GM19324 (cell line): ENCODE measurements at regions not wholly inside any gene's neighbourhood (a gene's known extent, or its start where the extent isn't known, plus 50 kb on each side); places are given as distances from the start of the nearest gene placed in this dataset.
"Not testable (repeated sequence)": the region's sequence is repeated elsewhere in the genome, so short reads cannot be mapped to it uniquely, and the experiment has no call there.

Experiments
- ATAC-seq: cut with Tn5 transposase; IDR thresholded peaks from one replicate; pipeline ENCODE4 v1.9.1; 2021; ENCODE audit warnings: mild to moderate bottlenecking, moderate library complexity; ENCODE audit not compliant: unreplicated experiment, low FRiP score

DNA sequence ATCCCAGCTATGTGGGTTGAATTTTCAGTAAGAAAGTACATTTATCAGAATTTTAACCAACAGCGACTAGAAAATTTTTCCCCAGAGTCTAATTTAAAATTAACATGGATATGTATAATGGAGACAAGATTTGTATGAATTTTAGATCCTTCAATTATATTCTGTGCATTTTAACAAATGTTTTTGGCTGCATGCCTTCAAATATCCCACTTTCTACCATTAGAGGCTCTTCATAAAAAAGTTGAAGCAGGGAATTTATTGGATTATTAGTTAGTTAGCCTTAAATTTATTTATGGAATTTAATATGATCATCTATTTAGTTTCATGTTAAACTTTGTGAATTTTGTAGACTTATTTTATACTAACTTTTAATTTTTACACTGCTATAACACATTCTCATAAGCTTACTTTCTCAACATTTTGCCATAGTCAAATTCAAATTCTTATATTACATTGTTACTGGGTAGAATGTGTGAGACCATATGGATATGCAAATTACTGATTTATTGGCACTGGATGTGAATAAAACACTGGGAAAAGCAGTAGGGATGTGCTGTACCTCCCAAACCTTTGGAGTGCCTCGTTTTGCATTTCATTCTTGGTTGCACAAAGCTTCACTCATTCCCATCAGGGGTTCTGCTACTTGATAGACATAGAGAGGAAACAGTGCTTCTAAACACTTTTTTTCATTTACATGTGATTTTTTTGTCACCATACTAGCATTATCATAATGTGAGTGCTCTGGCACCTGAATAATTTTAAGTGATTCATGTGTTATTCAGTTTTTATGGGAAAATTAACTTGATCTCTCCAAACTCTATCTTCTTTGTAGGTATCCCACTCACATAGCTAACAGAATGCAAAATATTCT, 491.8 kb upstream of the COX7C start:
- ATAC-seq = no peak

DNA sequence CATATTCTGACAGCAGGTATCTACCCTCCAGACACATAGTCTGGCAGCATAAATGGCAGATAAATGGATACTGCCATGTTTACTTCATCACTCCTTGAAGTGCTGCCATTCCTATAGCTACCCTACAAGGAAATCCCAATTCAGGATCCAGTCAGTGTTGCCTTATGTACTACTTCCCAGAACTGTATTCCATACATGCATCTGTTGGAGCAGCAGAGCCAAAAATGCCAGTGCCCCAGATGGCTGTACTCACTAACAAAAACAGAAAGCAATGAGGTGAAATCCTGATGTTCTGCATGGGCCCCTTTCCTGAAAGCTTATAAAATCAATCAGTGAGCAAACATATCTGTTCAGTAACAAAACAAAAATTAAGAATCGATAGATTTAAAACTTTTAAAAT, 490.0 kb upstream of the COX7C start:
- ATAC-seq = no peak

DNA sequence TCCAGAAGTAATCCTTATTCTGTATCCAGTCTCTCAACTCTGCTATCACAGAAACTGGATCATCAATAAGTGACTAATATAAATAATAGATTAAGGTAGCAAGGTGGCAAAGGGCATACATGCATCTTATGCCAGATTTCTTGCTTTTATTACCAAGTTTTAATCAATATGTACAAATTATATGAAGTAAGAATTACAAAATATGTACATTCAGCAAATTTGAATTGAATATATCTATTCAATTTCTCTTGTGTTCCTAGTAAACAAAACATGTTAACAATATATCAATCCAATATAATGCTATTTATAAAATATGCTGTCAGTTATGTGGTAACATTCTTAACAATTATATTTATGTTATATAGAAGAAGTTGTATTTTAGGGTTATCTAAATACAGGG, 488.7 kb upstream of the COX7C start:
- ATAC-seq = no peak

DNA sequence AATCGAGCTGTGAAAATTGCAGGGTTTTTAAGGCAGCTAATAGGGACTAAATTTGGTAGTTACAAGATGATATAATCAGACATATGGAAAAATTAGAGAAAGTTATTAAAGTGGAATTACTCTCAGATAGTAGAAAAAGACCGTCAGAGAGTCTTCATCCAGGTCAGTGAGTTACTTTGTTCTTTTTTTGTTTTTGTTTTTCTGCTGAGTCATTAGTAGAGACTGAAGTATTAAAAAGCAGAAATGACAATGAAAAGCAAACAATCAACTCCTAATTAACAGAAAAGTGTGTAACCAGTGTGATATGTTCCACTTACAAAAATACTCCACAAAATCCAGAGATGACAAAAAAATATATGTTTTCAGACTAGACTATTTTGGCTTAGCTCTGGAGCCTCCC, 480.4 kb upstream of the COX7C start:
- no peak for ATAC-seq

DNA sequence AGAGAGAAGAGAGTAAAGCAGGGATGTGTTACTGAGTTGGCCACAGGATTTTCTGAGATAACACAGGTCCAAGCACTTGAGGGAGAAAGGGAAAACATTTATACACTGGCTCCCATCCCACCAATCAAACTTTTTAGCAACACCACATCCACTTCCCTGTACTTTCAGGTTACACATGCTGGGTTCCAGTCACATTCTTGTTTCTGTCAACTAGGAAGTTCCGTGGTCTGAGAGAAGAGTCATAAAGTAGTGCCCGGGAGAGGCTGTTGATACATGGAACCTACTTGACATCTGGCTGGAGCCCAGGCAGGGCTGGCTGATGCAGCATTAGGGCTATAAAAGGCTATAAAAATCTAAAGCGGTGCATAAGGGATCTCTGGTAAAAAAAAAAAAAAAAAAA, 473.9 kb upstream of the COX7C start:
- no peak for ATAC-seq

DNA sequence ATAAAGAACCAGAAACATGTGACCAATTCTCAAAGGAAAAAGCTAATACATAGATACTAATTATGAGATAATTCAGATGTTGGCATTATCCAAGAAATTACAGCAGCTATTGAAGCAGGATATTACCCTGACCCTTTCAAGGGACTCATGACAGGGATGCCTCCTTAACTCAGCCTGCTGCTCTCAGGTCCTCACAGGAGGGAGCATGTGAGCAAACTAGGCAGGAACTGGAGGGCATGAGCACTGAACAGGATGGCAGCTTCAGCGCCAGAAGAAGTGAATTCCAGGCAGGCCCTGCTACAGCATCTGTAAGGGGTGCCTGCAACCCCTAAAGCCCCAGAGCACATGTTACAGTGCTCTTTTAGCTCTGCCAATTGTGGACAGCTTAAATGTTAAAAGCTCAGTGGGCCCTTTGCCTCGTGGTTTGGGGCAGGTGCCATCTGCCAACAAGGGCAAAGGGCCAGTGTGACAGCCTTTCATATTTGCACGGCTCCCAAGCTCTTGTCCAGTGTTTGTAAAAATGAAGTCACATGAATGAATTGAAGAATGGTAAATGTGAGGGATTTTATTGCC, 464.7 kb upstream of the COX7C start:
- no peak for ATAC-seq

DNA sequence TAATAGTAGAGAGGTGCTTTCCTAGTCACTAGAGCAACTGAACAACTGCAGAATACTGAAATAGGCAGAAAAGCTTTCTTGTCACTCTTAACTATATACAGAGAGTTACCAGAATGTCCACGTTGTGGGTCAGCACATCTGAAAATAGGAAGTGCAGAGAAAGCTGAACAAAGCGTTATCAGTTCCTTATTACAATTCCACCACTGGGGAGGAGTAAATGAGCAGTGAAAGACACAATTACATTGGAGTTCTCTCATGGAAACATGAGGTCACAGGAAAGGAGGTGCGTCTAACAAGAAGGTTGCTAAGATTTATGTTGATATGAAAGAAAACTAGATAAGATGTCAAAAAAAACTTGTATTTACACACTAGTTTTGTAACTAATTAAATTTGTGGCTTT, 461.9 kb upstream of the COX7C start:
- ATAC-seq = no peak

DNA sequence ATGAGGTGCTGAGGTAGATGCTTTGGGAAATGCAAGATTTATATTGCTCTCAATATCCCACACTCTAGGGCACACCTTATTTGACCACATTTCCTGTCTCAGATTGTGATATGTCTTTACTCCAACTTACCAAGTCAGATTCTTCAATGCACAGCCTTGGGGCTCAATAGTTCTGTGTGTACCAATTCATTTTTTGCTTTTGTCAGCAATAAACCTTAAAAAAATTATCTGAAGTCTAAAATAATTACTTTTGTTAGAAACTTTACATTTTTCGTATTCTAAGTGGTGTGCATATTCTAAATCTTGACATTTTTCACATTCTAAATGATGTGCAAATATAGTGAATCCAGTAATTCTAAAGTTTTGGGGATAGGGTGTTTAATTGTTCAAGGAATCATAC, 447.5 kb upstream of the COX7C start:
- ATAC-seq = no peak

DNA sequence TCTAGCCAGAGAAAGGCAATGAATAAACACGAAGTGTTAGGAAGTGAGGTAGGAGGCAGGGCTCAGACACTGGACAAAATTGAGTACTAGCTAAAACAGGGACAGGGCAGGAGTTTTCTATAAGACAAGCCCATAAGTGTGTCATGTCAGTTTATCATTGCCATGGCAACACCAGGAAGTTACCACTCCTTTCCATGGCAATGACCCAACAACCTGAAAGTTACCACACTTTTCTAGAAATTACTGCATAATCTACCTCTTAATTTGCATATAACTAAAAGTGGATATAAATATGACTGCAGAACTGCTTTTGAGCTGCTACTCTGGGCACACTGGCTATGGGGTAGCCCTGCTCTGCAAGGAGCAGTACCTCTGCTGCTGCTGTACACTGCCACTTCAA, 442.5 kb upstream of the COX7C start:
- ATAC-seq = no peak

DNA sequence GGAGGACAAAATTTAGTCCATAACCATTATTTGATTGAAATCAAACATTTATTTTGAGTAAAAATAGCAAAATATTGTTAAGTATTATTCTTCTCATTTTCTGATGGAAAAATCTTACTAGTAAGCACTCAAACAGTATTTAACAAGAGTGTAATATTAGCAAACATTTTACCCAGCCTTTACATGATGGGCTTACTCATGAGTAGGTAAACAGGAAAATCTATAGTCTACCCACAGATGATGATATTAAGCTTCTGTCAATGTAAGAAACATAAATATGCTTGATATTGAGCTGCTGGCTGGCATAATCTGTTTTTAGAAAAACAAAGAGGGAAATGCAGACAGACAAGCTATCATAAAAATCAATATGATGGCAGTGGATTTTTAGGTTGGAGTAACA, 418.5 kb upstream of the COX7C start:
- no peak for ATAC-seq

DNA sequence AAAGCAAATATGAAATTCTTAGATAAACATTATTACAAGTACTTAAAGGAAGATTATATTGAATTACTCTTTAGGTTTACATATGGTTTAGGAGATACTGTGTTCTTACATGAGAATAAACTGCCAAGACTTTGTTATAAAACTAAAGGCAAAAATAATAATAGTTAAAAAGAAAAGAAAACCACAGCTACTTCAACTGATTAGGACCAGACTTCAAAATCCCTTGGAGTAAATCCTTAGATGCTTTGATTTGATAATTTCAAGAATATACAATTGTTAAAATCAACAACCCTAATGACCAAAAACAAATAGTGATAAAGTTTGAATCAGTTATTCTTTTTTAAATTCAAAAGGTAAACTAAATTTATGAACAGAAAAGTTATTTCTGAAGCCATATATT, 389.6 kb upstream of the COX7C start:
- ATAC-seq = no peak

DNA sequence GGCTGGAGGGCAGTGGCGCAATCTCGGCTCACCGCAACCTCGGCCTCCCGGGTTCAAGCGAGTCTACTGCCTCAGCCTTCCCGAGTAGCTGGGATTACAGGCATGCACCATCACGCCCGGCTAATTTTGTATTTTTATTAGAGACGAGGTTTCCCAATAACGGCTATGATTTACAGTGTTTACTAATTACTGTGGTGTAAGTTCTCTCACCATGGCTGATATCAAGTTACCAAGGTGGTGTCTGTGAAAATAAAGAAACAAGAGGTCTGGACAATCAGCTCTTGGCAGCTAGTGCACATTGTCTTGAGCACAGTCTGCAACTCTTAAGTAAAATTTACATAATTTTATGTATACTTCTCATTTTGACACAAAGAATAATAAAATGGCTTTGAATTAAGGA, 385.5 kb upstream of the COX7C start:
- ATAC-seq = no peak

DNA sequence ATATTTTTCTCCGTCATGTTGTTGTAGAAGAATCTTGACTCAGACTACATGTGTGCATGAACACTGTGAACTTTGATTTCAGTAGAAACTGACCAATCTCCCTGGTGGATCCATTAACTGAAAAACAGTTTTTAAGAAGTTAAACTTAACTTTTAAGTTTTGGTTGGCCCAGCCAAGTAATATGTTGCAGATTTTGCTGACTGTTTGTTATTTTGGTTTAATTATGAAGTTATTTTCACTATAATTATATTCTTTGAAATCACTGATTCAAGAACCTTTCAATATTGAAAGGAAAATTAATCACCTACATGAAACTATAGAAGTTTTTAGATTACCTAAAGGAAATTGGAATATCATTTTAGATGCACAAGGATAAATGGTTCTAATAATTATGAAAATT, 373.6 kb upstream of the COX7C start:
- ATAC-seq = no peak

DNA sequence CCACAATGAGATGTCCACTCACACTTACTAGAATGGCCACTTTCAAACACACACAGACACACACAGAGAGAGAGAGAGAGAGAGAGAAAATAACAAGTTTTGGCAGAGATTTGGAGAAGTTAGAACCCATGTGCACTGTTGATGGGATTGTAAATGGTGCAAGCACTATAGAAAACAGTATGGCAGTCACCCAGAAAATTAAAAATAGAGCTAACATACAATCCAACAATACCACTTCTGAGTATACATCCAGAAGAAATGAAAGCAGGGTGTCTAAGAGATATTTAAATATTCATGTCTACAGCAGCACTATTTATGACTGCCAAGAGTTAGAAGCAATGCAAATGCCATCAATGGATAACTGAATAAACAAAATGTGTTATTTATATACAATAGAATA, 359.9 kb upstream of the COX7C start:
- ATAC-seq = no peak

DNA sequence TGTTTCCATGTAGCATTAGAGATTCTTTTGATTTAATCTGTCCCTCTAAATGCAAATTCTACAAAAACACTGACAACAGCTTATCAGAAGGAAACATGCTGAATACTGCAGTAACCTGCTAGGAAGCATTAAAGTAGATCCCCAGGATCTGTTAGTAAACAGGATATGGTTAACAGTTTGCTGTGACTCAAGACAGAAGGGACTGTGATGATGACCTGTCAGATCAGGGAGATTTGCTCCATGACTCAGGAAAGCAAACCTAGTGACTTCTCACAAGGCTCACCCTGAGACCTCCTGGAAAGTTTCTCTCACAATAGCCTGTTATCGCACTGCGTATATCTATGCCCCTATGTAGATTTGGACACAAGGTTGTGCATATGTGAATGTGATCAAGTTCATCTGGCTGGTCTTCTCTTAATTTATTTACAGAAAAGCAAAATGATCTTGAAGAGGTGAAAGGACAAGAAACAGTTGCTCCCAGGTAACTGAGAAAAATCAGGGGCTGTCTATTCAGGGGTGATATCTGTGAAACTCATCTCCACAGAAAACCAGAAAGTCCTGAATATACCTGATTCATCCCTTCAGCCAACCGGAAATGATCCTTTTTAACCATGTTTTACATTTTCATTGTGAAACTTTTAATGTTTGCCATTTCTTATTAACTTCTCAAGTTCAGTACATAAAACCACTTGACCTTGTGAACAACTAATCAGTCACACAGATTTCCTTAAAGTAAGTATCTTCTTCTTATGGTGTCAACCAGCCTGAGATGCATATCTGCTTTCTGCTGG, 333.1 kb upstream of the COX7C start:
- not testable (repeated sequence) for ATAC-seq

DNA sequence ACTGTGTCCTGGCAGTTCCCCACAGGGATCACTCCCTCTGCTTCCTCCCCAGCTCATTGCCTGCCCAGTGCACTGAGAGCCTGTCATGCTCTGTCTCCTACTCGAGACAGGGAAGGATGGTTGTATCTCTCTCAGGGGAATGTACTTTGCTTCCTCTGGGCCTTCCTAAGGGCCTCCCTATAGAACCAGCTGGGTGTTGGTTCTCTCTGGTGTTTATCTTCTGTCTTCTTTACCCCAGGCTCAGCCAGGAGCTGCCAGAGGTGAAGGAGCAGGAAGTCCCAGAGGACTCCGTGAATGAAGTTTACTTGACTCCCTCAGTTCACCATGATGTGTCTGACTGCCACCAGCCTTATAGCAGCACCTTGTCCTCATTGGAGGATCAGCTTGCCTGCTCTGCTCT, 330.3 kb upstream of the COX7C start:
- ATAC-seq = not testable (repeated sequence)

DNA sequence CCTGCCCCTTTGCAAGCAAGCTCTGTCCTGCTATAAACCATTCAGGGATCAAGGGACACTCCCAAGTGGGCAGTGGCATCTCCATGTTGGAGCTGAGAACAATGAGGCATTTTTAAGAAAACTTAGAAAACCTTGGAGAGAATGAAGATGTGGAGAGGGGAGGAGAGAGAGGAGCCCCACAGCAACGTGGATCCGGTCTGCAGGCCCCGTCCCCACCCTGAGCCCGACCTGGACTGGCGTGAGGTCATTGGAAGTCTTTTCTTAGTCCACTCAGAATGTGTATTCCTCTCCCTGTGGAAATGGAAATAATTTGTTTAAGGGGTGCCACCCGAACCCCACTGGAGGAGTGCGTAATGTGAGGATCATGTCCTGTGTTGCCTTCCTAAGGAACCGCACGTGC, 328.0 kb upstream of the COX7C start:
- not testable (repeated sequence) for ATAC-seq

DNA sequence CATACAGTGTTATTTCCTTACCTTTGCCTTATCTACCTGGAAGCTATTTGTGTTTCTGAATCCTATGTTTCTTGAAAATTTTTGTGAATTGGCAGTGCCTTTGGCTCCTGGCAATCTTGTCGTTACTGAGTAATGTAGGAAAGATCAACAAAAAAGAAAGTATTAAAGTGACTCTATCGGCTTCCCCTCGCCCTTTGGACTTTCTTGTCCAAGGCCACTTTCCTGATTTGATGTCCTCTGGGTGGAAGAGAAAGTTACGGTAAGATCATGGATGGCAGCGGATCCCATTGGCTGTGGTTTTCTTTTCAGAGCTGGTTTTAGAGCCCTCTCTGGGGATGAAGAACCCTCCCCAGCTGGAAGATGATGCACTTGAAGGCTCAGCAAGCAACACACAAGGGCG, 324.9 kb upstream of the COX7C start:
- not testable (repeated sequence) for ATAC-seq

DNA sequence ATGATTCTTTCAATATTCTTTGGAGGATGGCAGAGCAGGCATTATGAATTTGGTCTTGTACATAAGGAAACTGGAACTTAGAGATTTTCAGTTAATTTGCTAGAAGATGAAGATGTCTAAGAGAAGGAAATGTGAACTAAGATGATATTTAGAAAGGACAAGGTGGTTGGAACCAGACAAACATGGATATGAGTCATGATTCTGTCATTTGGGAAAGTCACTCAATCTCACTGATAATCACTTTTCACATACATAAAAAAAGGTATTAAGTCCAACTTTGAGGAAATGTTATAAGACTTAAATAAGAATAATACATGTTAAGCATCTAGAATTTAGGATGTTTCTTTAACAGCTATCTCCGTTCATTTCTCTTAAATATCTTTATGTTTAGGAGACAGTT, 315.1 kb upstream of the COX7C start:
- ATAC-seq = not testable (repeated sequence)

DNA sequence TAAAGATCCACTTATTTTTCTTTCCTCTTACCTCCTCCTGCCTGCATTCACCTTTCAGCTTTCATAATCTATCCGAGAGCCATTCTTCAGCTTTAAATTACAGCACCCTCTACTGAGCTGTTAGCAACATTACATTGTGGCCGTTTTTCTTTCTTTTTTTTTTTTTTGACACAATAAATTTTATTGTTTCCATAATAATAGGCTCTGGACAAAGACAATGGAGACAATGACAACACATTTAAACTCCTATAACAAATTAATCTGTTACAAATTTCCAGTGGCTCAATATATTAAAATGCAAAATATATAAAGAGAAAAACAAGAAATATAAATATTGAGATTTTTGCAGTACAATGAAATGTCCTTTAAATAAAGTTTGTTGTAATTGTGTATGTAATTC, 312.7 kb upstream of the COX7C start:
- not testable (repeated sequence) for ATAC-seq

DNA sequence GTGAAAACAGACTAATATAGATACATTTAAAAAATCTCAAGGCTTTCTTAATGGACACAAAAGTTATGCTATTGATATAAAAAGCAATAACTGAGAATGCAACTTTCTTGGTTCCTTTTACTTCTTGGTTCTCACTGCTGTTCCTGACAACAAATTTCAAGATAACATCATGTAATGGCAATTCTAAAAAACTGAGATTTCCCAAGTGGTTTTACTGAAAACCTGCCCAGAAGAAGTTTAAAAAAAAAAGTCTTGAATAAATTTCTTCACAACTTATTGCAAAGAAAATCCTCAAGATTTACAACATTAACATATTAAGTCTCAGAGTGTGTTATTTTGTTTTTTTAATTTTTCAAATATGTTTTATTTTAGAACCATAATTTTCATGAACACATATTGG, 302.8 kb upstream of the COX7C start:
- ATAC-seq = no peak

DNA sequence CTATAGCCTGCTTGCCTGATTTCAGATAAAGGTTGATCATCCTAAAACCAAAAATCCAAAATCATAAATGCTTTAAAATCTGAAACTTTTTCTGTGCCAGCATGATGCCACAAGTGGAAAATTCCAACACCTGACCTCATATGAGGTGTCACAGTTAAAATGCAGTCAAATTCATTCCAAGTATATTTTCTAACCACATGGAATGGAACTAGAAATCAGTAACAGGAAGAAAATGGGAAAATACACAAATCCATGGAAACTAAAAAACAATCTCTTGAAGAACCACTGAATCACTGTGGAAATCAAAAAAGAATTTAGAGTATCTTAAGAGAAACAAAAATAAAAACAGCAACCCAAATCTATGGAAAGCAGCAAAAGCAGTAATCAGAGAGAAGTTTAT, 297.5 kb upstream of the COX7C start:
- ATAC-seq = no peak
